ENCODE measurements at regions not wholly inside any gene's neighbourhood (a gene's known extent, or its start where the extent isn't known, plus 50 kb on each side); places are given as distances from the start of the nearest gene placed in this dataset.

- Histone ChIP-seq H3K4me3 (ENCODE audit: low read depth in 1 of 2, low read length in 2 of 2) (no peak overlapping the region), H3K27ac (ENCODE audit: low read length) (no peak overlapping the region), H3K9me3 (ENCODE audit: insufficient read depth, low read length, severe bottlenecking) (peaks cover 6% of the 10 kb centered on the region), H3K4me2 (ENCODE audit: insufficient read depth, low read length) (no peak overlapping the region), H3K27me3 (ENCODE audit: insufficient read depth, low read length, poor library complexity) (no peaks in the 10 kb centered on the region), H3K79me2 (ENCODE audit: insufficient read depth, low read length) (no peaks in the 10 kb centered on the region), H3K9ac (ENCODE audit: low read depth, low read length) (no peak overlapping the region), H4K20me1 (ENCODE audit: insufficient read depth, low read length) (no peaks in the 10 kb centered on the region), H3K36me3 (ENCODE audit: insufficient read depth, low read length) (no peaks in the 10 kb centered on the region), H3K4me1 (ENCODE audit: insufficient read depth, low read length) (no peaks in the 10 kb centered on the region), H2AFZ (ENCODE audit: low read depth, low read length) (no peak overlapping the region)
- TF ChIP-seq EZH2 (IDR thresholded peaks at IDR 0.05; ENCODE audit: borderline replicate concordance, low read depth, low read length, severe bottlenecking), result no peak
- no peak for TF ChIP-seq CTCF (IDR thresholded peaks at IDR 0.05; ENCODE audit: borderline replicate concordance, extremely low read depth, low read length, poor library complexity, severe bottlenecking)
- DNase-seq (no peak), ATAC-seq (ENCODE audit: insufficient read depth, low read depth) (no peak)
These were observed 535.1 kb upstream of the SLITRK1 start for GRCh38 chr13:84417416-84417815.

- Histone ChIP-seq H3K4me2 (ENCODE audit: insufficient read depth, low read length) (no peak overlapping the region), H3K9ac (ENCODE audit: low read depth, low read length) (no peak overlapping the region)
These were observed 530.7 kb upstream of the SLITRK1 start for GRCh38 chr13:84413016-84413415.

DNA sequence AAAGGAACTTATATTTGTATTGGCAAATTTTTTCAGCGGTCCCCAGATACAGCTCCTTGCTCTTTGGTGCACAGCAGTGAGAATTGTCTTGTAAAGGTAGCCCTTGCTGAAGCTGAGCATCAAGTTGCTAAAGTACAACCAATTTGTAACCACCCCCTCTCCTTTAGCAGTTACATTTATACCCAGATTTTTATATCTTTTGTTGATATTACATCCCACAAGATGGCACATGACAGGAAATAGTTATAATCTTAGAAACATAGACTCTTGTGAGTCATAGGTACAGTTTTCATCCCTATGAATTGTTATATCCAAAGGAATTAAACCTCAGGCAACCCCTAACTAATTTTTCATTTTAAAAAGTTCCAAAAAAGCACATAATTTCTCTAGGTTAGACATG lies 523.0 kb upstream of the SLITRK1 start:
- ATAC-seq (ENCODE audit: insufficient read depth, low read depth) (no peak), DNase-seq (no peak)
- Histone ChIP-seq H2AFZ (ENCODE audit: low read depth, low read length) (no peak overlapping the region), H3K27me3 (ENCODE audit: insufficient read depth, low read length, poor library complexity) (no peaks in the 10 kb centered on the region), H3K4me1 (ENCODE audit: insufficient read depth, low read length) (no peaks in the 10 kb centered on the region), H4K20me1 (ENCODE audit: insufficient read depth, low read length) (no peaks in the 10 kb centered on the region), H3K36me3 (ENCODE audit: insufficient read depth, low read length) (no peaks in the 10 kb centered on the region), H3K9me3 (ENCODE audit: insufficient read depth, low read length, severe bottlenecking) (no peaks in the 10 kb centered on the region), H3K27ac (ENCODE audit: low read length) (no peak overlapping the region), H3K4me2 (ENCODE audit: insufficient read depth, low read length) (no peak overlapping the region), H3K4me3 (ENCODE audit: low read depth in 1 of 2, low read length in 2 of 2) (no peak overlapping the region), H3K79me2 (ENCODE audit: insufficient read depth, low read length) (no peaks in the 10 kb centered on the region), H3K9ac (ENCODE audit: low read depth, low read length) (no peak overlapping the region)
- no peak for TF ChIP-seq CTCF (IDR thresholded peaks at IDR 0.05; ENCODE audit: borderline replicate concordance, extremely low read depth, low read length, poor library complexity, severe bottlenecking)
- no peak for TF ChIP-seq EZH2 (IDR thresholded peaks at IDR 0.05; ENCODE audit: borderline replicate concordance, low read depth, low read length, severe bottlenecking)

More at GRCh38 chr13:84413016-84413415, 530.7 kb upstream of the SLITRK1 start:
- no peak for TF ChIP-seq CTCF (IDR thresholded peaks at IDR 0.05; ENCODE audit: borderline replicate concordance, extremely low read depth, low read length, poor library complexity, severe bottlenecking)
- TF ChIP-seq EZH2 (IDR thresholded peaks at IDR 0.05; ENCODE audit: borderline replicate concordance, low read depth, low read length, severe bottlenecking), result no peak
- no peak for DNase-seq
- no peaks in the 10 kb centered on the region for H3K27me3 ChIP-seq (ENCODE audit: insufficient read depth, low read length, poor library complexity)
- H3K4me1 ChIP-seq (ENCODE audit: insufficient read depth, low read length), result no peaks in the 10 kb centered on the region
- H3K36me3 ChIP-seq (ENCODE audit: insufficient read depth, low read length), result no peaks in the 10 kb centered on the region
- H2AFZ ChIP-seq (ENCODE audit: low read depth, low read length), result no peak overlapping the region
- H3K4me3 ChIP-seq (ENCODE audit: low read depth in 1 of 2, low read length in 2 of 2), result no peak overlapping the region
- no peak for ATAC-seq (ENCODE audit: insufficient read depth, low read depth)
- no peak overlapping the region for H3K27ac ChIP-seq (ENCODE audit: low read length)
- no peaks in the 10 kb centered on the region for H3K79me2 ChIP-seq (ENCODE audit: insufficient read depth, low read length)
- H3K9me3 ChIP-seq (ENCODE audit: insufficient read depth, low read length, severe bottlenecking), result no peaks in the 10 kb centered on the region
- H4K20me1 ChIP-seq (ENCODE audit: insufficient read depth, low read length), result no peaks in the 10 kb centered on the region

DNA sequence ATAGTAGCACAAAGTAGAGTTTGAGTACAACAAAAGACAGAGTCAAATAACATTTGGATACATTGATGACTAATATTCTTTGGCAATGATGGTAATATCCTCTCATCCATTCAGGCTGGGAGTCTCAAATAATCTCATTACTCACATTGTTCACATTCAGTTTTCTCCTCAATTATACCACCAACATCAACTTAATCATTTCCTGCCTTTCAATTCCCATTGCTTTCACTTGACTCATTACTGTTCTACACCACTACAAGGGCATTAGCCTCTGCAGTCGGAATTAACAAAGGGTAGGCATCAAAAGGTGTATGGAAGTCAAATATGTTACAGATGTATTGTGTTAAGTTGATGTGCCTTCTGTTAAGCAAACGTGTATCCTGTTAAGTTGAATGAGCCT lies 518.4 kb upstream of the SLITRK1 start:
- no peak for DNase-seq
- ATAC-seq (ENCODE audit: insufficient read depth, low read depth), result no peak
- Histone ChIP-seq H3K4me1 (ENCODE audit: insufficient read depth, low read length) (no peaks in the 10 kb centered on the region), H3K9me3 (ENCODE audit: insufficient read depth, low read length, severe bottlenecking) (peaks cover 18% of the 10 kb centered on the region), H3K36me3 (ENCODE audit: insufficient read depth, low read length) (no peaks in the 10 kb centered on the region; the same call in 1 of the 2 replicates), H4K20me1 (ENCODE audit: insufficient read depth, low read length) (no peaks in the 10 kb centered on the region), H3K27ac (ENCODE audit: low read length) (no peak overlapping the region), H2AFZ (ENCODE audit: low read depth, low read length) (no peak overlapping the region), H3K4me3 (ENCODE audit: low read depth in 1 of 2, low read length in 2 of 2) (no peak overlapping the region), H3K9ac (ENCODE audit: low read depth, low read length) (no peak overlapping the region), H3K4me2 (ENCODE audit: insufficient read depth, low read length) (no peak overlapping the region), H3K79me2 (ENCODE audit: insufficient read depth, low read length) (no peaks in the 10 kb centered on the region), H3K27me3 (ENCODE audit: insufficient read depth, low read length, poor library complexity) (no peaks in the 10 kb centered on the region)
- no peak for TF ChIP-seq CTCF (IDR thresholded peaks at IDR 0.05; ENCODE audit: borderline replicate concordance, extremely low read depth, low read length, poor library complexity, severe bottlenecking)
- no peak for TF ChIP-seq EZH2 (IDR thresholded peaks at IDR 0.05; ENCODE audit: borderline replicate concordance, low read depth, low read length, severe bottlenecking)
